GM21528 (cell line): ENCODE measurements at regions not wholly inside any gene's neighbourhood (a gene's known extent, or its start where the extent isn't known, plus 50 kb on each side); places are given as distances from the start of the nearest gene placed in this dataset.
"Not testable (repeated sequence)": the region's sequence is repeated elsewhere in the genome, so short reads cannot be mapped to it uniquely, and the experiment has no call there.

Source experiments
- ATAC-seq: cut with Tn5 transposase; IDR thresholded peaks from one replicate; pipeline ENCODE4 v1.9.1; 2021; ENCODE audit warnings: mild to moderate bottlenecking, moderate library complexity; ENCODE audit not compliant: unreplicated experiment, low FRiP score

- no peak for ATAC-seq
Measured at GRCh38 chr2:142668420-142668819, 209.0 kb upstream of the KYNU start.

DNA sequence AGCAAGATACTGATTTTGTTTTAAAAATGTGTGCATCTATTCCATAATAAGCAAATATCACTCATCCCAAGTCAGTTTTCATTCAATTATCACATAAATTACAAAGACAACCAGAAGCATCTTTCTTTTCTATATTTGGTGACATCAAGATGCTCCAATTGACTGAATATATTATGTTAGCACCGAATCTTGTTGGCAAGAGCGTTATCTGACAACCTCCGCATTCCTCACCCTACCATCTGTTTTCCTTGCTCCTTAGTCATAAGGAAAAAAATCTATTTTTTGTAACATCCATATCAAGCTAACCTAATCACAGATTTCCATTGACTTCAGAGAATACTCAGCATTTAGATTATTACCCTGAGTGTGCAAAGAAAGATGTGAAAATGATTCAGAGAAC is 212.2 kb upstream of the KYNU start:
- no peak for ATAC-seq

DNA sequence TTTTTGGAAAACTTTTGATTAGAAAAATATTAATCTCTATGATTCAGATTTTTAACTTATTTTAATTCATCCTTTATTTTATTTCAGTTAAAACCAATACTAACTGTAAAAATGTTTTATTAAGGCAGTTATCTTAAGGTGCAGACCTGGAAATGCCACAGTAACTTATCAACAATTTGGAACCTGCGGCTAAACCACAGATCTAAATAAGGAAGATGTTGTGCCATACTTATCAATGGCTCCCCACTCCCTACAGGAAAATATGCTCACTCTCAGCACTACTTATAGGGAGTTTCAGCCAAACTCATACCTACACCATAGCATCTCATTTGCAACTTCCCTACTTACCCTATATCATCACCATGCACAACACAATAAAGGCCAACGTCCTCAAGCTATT is 226.9 kb upstream of the KYNU start:
- ATAC-seq = no peak

GRCh38 chr2:142649581-142649980 is 227.9 kb upstream of the KYNU start:
- ATAC-seq = no peak

- no peak for ATAC-seq
Measured at GRCh38 chr2:142642650-142643049, 234.8 kb upstream of the KYNU start.

DNA sequence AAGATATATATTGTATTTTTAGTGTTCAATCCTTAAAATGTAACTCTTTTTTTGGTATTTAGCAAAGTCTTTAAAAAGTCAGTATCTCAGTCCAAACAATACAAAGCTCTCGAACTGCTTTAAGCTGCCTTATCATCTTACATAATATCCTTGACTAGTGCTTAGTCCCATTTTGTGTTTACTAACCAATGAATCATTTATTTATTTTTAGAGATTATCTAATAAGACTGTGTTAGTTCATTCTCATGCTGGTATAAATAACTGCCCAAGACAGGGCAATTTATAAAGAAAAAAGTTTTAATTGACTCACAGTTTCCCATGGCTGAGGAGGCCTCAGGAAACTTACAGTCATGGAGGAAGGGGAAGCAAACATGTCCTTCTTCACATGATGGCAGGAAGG is 248.3 kb upstream of the KYNU start:
- no peak for ATAC-seq

GRCh38 chr2:142621287-142621686 is 256.2 kb upstream of the KYNU start:
- no peak for ATAC-seq

- ATAC-seq = no peak
Measured at GRCh38 chr2:142617461-142617860, 260.0 kb upstream of the KYNU start.

DNA sequence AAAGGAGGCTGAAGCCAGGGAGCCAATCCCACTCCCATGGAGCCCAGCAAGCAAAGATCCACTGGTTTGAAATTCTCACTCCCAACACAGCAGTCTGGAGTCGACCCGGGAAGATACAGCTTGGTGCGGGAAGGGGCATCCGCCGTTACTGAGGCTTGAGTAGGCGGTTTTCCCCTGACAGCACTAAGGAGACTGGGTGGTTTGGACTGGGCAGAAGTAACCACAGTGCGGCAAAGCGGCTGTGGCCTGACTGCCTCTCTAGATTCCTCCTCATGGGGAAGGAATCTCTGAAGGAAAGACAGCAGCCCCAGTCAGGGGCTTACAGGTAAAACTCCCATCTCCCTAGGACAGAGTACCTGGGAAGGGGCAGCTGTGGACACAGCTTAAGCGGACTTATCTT is 261.6 kb upstream of the KYNU start:
- ATAC-seq = no peak

DNA sequence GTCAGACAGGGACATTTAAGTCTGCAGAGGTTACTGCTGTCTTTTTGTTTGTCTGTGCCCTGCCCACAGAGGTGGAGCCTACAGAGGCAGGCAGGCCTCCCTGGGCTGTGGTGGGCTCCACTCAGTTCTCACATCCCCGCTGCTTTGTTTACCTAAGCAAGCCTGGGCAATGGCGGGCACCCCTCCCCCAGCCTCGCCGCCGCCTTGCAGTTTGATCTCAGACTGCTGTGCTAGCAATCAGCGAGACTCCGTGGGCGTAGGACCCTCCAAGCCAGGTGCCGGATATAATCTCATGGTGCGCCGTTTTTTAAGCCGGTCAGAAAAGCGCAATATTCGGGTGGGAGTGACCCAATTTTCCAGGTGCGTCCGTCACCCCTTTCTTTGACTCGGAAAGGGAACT is 264.3 kb upstream of the KYNU start:
- not testable (repeated sequence) for ATAC-seq

- no peak for ATAC-seq
Measured at GRCh38 chr2:142605421-142605820, 272.0 kb upstream of the KYNU start.

GRCh38 chr2:142603759-142604158 is 273.7 kb upstream of the KYNU start:
- no peak for ATAC-seq

- ATAC-seq = no peak
Measured at GRCh38 chr2:142602418-142602989, 275.0 kb upstream of the KYNU start.

DNA sequence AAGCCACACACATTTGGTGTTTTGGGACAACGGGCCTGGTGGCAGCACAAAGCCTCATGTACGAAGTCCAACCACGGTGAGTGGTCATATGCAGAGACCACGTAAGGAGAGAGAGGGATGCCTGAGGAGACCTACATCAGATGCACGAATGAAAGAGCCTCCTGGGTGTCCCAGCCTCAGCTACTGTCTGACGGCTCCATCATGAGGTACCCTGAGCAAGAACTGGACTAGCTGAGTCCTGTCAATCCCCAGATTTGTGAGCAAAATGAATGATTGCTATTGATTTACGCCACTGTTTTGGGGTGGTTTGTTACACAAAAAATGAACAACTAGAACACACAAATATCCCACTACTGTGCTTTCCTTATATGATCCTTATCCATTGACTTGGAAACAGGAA is 275.7 kb upstream of the KYNU start:
- ATAC-seq = no peak

GRCh38 chr2:142599504-142599903 is 278.0 kb upstream of the KYNU start:
- ATAC-seq = no peak

DNA sequence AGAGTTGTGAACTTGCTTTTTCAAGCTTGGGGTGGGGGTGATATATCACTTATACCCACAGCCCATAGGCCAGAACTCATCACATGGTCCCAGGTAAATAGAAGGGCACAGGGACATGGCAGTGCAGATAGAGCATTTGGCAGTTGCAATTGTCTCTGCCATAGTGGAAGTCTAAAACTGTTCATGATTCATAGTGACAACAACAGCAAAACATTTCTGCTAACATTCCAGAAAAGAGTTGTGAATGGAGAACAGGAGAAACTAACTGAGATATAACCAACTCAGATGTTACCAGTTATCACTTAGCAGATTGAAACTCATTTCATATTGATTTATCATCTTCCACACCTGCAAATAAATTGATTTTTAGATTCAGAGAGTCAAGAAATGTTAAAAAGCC is 278.6 kb upstream of the KYNU start:
- no peak for ATAC-seq

DNA sequence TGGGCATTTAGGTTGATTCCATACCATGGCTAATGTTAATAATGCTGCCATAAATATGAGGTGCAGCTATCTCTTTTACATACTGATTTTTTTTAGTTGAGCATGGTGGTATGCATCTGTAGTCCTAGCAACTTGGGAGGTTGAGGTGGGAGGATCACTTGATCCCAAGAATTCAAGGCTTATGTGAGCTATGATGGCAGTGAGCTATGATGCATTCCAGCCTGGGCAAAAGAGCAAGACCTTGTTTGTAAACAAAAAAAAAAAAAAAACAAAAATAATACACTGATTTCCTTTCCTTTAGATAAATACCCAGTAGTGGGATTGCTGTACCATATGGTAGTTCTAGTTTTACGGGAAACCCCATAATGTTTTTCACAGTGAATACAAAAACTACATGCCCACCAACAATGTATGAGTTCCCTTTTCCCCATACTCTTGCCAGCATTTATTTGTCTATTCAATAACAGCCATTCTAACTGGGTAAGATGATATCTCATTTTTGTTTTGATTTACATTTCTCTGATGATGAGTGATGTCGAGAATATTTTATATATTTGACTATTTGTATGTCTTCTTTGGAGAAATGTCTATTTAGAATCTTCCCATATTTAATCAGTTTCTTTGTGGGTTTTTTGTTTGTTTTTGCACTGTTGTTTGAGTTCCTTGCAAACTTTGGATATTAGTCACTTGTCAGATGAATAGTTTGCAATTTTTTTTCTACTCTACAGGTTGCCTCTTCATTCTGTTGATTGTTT is 281.0 kb upstream of the KYNU start:
- ATAC-seq = no peak

GRCh38 chr2:142594935-142595334 is 282.5 kb upstream of the KYNU start:
- no peak for ATAC-seq

DNA sequence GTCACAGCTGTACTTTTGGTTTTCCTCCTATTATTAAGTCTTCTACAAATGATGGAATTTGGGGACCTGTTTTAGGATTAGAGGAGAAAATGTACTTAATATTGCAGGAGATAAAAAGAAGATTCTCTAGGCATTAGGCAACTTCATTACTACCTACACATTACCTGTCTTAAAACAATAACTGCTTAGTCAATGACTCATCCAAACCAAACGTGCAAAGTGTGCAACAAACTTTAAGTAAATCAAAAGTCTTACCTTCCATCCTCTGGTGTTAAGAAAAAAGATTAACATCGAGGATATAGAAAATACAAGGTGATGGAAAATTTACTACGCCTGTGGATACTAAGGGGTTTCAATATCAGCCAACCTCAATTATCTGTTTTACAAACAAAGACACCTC is 285.3 kb upstream of the KYNU start:
- ATAC-seq = no peak

GRCh38 chr2:142591420-142591819 is 286.0 kb upstream of the KYNU start:
- ATAC-seq = no peak

DNA sequence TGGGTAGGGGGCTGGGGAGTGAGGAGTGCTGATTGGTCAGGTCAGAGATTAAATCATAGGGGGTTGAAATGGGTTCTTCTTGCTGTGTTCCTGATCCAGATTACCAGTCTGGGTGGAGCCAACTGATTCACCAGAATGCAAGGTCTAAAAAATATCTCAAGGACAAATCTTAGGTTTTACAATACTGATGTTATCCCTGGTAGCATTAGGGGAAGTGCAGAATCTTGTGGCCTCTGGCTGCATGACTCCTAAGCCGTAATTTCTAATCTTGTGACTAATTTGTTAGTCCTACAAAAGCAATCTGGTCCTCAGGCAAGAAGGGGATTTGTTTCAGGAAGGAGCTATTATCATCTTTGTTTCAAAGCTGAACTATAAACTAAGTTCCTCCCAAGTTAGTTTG is 289.2 kb upstream of the KYNU start:
- ATAC-seq = no peak
